Activated CD8-positive, alpha-beta memory T cell treated with anti-CD3 and anti-CD28 coated beads for 48 hours (primary cell): ENCODE measurements at regions not wholly inside any gene's neighbourhood (a gene's known extent, or its start where the extent isn't known, plus 50 kb on each side); places are given as distances from the start of the nearest gene placed in this dataset.
"Not testable (repeated sequence)": the region's sequence is repeated elsewhere in the genome, so short reads cannot be mapped to it uniquely, and the experiment has no call there.

Source experiments
- DNase-seq, 3 experiments: peaks; one replicate each; pipeline ENCODE4 v3.0.0-alpha.2; 2020; ENCODE audit warnings: low read depth in 2 of 3, low spot score in 2 of 3

GRCh38 chr4:179165862-179166261, 1723.6 kb upstream of the AGA start:
- no peak for DNase-seq

GRCh38 chr4:179170308-179170707, 1728.1 kb upstream of the AGA start:
- DNase-seq, result not testable (repeated sequence)

DNA sequence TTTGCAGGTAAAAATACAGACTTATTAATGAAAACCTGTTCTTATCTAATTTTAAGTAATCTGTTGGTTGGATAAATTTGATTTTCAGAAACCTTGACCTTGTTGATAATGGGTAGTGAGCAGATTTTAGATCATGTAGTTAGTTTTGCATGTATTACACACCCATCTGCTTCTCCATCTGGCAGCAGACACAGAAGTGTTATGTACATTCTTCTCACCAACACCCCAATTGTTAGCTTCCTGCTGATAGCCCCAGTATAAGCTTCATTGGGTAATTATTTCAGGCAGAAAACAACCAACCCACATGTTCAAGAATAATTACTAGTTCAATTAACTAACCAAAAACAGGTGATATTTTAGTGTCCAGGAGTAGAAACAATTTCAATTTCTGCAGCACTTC, 1740.5 kb upstream of the AGA start:
- no peak for DNase-seq

DNA sequence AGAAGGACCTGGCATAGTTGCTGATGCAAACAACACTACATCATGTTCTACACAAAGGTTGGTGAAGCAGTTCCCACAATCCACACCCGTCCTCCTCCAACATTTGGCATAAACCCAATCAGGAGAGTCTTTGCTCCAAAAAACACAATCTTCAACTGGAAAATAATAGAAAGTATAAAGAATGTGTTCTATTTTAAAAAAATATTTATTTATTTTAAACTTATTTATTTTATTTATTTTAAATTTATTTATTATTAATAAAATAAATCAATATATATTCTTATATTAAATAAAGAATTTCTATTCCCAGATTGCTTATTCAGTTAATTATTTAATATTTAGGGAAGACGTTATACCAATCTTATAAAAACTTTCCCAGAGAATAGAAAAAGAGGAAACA, 1753.7 kb upstream of the AGA start:
- no peak for DNase-seq

- no peak for DNase-seq
Measured at GRCh38 chr4:179196511-179196910, 1754.3 kb upstream of the AGA start.

- no peak for DNase-seq
Measured at GRCh38 chr4:179200681-179201080, 1758.4 kb upstream of the AGA start.

- no peak for DNase-seq
Measured at GRCh38 chr4:179225594-179225993, 1783.4 kb upstream of the AGA start.

- DNase-seq, result no peak
Measured at GRCh38 chr4:179248821-179249220, 1806.6 kb upstream of the AGA start.

DNA sequence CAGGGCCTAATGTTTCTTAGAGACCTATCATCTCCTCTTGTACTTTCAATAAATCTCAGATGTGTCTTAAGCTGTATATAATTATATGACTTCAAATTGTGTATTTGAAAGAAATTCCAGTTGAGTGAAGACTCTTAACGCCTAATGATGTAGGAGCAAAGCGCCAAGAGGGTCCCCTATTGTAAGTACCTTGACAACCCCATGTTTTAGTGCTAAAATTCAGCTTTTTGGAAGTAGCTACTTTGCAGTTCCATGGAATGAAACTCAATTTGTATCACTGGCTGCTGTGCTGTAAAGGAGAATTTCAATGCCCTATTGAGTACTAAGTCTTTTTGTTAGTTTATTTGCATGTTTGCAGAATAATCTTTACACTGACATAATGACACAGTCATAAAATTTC, 1826.6 kb upstream of the AGA start:
- DNase-seq, result no peak

- no peak for DNase-seq
Measured at GRCh38 chr4:179272282-179272681, 1830.0 kb upstream of the AGA start.

GRCh38 chr4:179278647-179279046, 1836.4 kb upstream of the AGA start:
- DNase-seq, result no peak

DNA sequence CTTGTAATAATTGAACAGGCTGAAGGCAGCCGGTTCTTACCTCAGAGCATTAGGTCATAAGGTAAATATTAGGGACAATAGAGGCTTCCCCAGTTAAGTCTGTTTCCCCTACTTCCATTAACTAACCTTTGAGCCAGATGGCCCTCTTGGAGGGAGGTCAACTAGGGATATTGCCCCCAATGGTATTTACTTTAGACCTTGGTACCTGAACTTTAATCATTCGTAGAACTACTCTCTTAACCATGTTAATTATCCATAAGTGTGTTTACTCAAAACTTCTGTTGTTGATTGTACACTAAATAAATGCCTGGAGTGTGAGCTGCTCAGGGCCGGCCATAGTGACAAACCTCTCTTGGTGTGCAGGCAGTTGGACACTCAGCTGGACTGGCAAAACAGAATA, 1843.5 kb upstream of the AGA start:
- DNase-seq, result no peak

DNA sequence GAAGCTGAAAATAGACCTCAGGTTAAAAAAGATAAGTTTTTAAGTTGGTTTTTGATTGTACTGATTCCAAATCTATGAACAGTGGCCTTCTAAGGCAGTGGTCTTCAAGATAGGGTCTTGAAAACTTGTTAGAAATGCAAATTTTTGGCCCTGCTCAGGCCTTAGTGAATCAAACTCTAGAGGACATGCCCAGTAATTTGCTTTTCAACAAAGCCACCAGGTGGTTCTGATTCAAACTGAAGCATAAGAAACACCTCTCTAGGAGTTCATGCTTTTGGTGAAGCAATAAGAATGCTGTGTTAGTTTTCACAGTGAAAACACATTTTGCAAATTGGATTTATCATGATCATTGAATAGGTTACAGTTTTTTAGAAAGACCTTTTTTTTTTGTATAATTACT, 1849.4 kb upstream of the AGA start:
- no peak for DNase-seq

GRCh38 chr4:179292468-179292867, 1850.2 kb upstream of the AGA start:
- DNase-seq, result no peak

DNA sequence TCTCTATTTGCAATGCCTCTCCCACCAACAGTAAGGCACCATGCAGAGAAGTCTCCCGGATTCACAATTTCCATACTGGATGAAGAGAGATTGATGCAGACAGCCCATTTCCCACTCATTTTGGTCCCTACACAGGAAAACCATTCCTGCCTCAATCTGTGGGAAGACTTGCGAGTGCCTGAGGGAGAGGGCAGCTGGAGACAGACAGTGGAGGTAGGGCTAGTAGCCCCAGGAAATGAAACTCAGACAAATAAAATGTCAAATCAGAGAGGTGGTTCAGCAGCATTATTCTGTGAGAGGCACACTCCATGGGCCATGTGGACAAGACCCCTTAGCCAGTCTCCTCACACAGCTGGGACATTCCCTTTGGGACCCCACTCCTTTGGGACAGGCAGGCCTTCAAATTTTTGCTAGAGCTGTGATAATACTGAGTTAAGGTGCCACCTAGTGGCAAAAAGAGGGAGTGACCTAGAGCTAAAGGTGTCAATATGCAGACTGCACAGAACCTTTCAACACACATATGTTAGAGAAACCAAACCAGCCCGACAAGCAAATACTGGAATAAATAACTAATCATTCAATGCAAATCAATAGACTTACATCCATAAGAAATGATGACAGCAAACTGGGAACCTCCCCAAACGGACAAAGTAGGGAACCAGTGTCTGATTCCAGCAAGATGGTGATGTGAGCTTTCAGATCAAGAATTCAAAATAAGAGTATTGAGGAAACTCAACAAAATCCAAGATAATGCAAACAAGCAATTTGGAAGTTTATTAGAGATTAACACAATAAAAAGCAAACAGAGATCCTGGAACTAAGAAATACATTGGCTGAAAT, 1865.3 kb upstream of the AGA start:
- DNase-seq, result no peak

GRCh38 chr4:179313823-179314222, 1871.6 kb upstream of the AGA start:
- no peak for DNase-seq

- DNase-seq, result no peak
Measured at GRCh38 chr4:179325181-179325580, 1882.9 kb upstream of the AGA start.

DNA sequence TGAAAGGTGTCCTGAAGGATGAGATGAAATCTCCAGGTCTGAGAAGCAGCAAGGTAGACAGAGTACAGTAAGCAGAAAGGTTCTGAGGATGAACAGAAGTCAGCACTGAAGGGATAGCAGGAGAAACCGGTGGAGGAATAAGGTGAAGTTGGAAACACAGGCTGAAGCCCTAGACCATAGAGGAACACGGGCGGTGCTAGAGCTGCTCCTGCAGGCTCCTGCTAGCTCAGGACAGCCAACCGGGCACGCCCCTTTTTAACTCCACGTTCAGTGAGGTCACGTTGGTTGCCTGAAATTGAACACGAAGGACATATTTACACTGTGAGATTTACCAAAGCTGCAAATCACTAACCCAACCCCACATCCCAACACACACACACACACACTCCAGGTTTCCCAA, 1886.4 kb upstream of the AGA start:
- no peak for DNase-seq

DNA sequence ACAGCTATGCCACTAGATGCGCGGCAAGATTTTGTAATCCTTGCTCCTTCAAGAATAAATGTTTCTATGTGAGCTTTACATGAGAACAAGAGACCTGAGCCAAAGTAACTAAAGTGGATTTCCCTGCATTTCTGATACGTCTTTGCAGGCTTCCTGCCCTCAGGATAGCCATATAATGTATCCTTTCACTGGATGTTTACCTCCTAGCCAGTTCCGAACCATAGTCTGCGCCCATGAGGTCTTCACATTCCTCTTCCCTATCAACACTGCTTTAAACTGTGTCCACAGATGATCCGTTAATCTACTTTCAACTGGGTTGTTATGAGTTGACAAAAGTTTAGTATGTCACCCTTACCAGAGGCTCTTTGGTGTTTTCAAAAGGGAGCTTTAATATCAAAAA, 1889.1 kb upstream of the AGA start:
- no peak for DNase-seq

DNA sequence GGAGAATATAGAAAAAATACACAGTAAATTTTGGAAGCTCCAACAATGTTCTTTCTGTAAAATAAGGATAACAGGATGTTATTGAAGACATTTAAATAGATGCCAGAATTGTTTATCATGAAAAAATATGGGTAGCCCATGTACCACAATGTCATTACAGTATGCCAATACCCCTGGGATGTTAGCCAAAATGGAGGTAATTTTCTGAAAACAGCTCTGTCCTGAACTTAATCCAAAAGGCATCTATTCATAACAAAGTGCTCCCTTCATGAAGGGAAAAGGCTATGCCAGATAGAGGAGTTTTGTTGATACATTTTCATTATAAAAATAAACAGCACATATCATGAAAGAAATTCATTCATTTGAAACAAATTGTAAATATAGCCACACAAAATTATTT, 1902.6 kb upstream of the AGA start:
- no peak for DNase-seq

- no peak for DNase-seq
Measured at GRCh38 chr4:179352221-179352620, 1910.0 kb upstream of the AGA start.

DNA sequence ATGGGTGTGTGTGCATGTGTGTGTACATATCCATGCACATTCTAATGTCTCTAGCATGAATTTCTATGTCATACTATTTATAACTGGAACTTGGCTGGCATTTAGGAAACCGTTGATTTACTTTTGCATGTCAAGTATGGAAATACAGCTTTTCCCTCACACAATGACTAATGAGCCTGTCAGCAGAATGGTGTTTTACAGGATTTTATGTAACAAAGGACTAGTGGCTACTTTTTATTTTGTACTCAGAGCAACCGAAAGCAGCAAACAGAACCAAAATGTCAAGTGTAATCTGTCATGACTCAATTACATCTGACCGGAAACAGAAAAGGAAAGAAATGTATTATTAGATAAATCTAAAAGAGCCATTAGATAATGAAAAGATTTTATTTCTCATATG, 1911.5 kb upstream of the AGA start:
- DNase-seq, result no peak

- DNase-seq, result no peak
Measured at GRCh38 chr4:179361978-179362486, 1919.8 kb upstream of the AGA start.
